ENCODE measurements at regions not wholly inside any gene's neighbourhood (a gene's known extent, or its start where the extent isn't known, plus 50 kb on each side); places are given as distances from the start of the nearest gene placed in this dataset.

DNA sequence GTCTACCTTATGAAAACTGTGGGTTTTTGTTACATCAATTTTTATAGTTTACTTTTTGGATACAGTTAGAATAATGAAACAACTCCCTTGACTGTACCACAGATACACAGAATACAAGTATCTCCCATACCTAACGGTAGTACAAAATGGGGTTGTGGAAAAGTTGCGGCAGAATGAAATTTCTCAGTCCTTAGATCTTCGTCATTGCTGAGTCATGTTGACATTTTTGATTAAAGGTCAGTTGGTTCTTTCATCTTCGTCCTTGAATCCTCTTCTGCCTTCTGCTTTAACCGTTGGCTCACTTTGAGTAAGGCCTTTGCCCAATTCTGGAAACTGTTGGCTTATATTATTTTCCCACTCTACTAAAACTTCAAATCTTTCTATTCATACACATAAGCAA is 75.6 kb downstream of the TRIML1 start:
- TF ChIP-seq GATA2 (IDR thresholded peaks at IDR 0.05; ENCODE audit: low read depth, low read length), result no peak
- TF ChIP-seq GATA3 (IDR thresholded peaks at IDR 0.05; ENCODE audit: low read depth, low read length), result no peak

Measured in SH-SY5Y (cell line).